GM23338 (cell line): ENCODE measurements at regions not wholly inside any gene's neighbourhood (a gene's known extent, or its start where the extent isn't known, plus 50 kb on each side); places are given as distances from the start of the nearest gene placed in this dataset. TPM values are rescaled to one million over a fixed set of nuclear protein-coding genes. Genes with fewer than 3 reads are reported as not detected.

Experiments used
- ATAC-seq: fragments of 200-7000 bp; cut with Tn5 transposase; 3 replicates; pipeline ENCODE4 v1.9.1; 2020
- DNase-seq: peaks from one replicate; pipeline ENCODE4 v3.0.0-alpha.2; 2015; ENCODE audit warnings: low spot score
- H2AFZ ChIP-seq: fragments of 200-600 bp; sonication (generic); 2 replicates; pipeline ENCODE4 v1.8.0; 2016; ENCODE audit warnings: antibody characterized with exemption, mild to moderate bottlenecking, moderate library complexity
- H3F3A ChIP-seq: fragments of 200-600 bp; sonication (generic); replicated peaks from 2 replicates; pipeline ENCODE4 v1.8.0; 2017; ENCODE audit warnings: antibody characterized with exemption, mixed run types, low read depth
- H3K27ac ChIP-seq: fragments of 200-600 bp; sonication (generic); 2 replicates; pipeline ENCODE4 v1.6.1; 2016; ENCODE audit warnings: low read depth
- H3K27me3 ChIP-seq: fragments of 200-600 bp; sonication (generic); 2 replicates; pipeline ENCODE4 v1.8.0; 2016; ENCODE audit warnings: mild to moderate bottlenecking, mixed run types, moderate library complexity; ENCODE audit not compliant: insufficient read depth
- H3K36me3 ChIP-seq: fragments of 200-600 bp; sonication (generic); 2 replicates; pipeline ENCODE4 v1.8.0; 2016; ENCODE audit warnings: mild to moderate bottlenecking; ENCODE audit not compliant: insufficient read depth
- H3K4me1 ChIP-seq: fragments of 200-600 bp; sonication (generic); 2 replicates; pipeline ENCODE4 v1.8.0; 2016; ENCODE audit warnings: mild to moderate bottlenecking, moderate library complexity; ENCODE audit not compliant: insufficient read depth
- H3K4me2 ChIP-seq: fragments of 200-600 bp; sonication (generic); 2 replicates; pipeline ENCODE4 v1.7.1; 2017; ENCODE audit warnings: mixed run types
- H3K4me3 ChIP-seq: fragments of 200-600 bp; sonication (generic); 2 replicates; pipeline ENCODE4 v1.6.1; 2016; ENCODE audit warnings: mixed run types
- H3K79me2 ChIP-seq: fragments of 200-600 bp; sonication (generic); replicated peaks from 2 replicates; pipeline ENCODE4 v1.8.0; 2017; ENCODE audit warnings: mild to moderate bottlenecking; ENCODE audit not compliant: insufficient read depth
- H3K9me2 ChIP-seq: fragments of 200-600 bp; sonication (generic); 2 replicates; pipeline ENCODE4 v1.8.0; 2017; ENCODE audit not compliant: insufficient read depth
- H4K20me1 ChIP-seq: fragments of 200-600 bp; sonication (generic); replicated peaks from 2 replicates; pipeline ENCODE4 v1.8.0; 2017; ENCODE audit warnings: mild to moderate bottlenecking; ENCODE audit not compliant: insufficient read depth
- H3K27ac Mint-ChIP-seq: 2 replicates; pipeline ENCODE4 v1.8.0; 2020; ENCODE audit warnings: inconsistent platforms, mild to moderate bottlenecking, moderate library complexity, mixed read lengths
- H3K27me3 Mint-ChIP-seq: 3 replicates; pipeline ENCODE4 v1.8.0; 2022; ENCODE audit warnings: low read depth, mild to moderate bottlenecking, moderate library complexity, mixed read lengths, inconsistent platforms; ENCODE audit not compliant: insufficient read depth, poor library complexity
- H3K36me3 Mint-ChIP-seq: 3 replicates; pipeline ENCODE4 v1.8.0; 2021; ENCODE audit warnings: low read depth, mild to moderate bottlenecking, inconsistent platforms, moderate library complexity, mixed read lengths
- H3K4me1 Mint-ChIP-seq: 3 replicates; pipeline ENCODE4 v1.8.0; 2020; ENCODE audit warnings: mild to moderate bottlenecking, inconsistent platforms, mixed read lengths
- H3K4me3 Mint-ChIP-seq: 3 replicates; pipeline ENCODE4 v1.8.0; 2021; ENCODE audit warnings: moderate library complexity, mild to moderate bottlenecking, inconsistent platforms, mixed read lengths
- H3K9me3 Mint-ChIP-seq: 3 replicates; pipeline ENCODE4 v1.8.0; 2020; ENCODE audit warnings: moderate library complexity, mild to moderate bottlenecking, inconsistent platforms, mixed read lengths
- CREB1 ChIP-seq: fragments of 250-450 bp; sonication (Bioruptor Pico); IDR thresholded peaks from 2 replicates; pipeline ENCODE4 v1.5.0; 2020; ENCODE audit warnings: low read depth, mild to moderate bottlenecking, moderate library complexity
- EZH2 ChIP-seq: fragments of 200-600 bp; sonication (generic); IDR thresholded peaks from one replicate; pipeline ENCODE4 v1.8.0; 2017; ENCODE audit warnings: antibody characterized with exemption, mild to moderate bottlenecking, low read depth; ENCODE audit not compliant: unreplicated experiment
- JUNB ChIP-seq: IDR thresholded peaks from one replicate; pipeline ENCODE4 v1.6.1; 2016; ENCODE audit warnings: antibody characterized with exemption; ENCODE audit not compliant: unreplicated experiment
- POLR2AphosphoS5 ChIP-seq: IDR thresholded peaks from 2 replicates; pipeline ENCODE4 v1.6.1; 2016; ENCODE audit warnings: antibody characterized with exemption, low read depth
- STAT1 ChIP-seq: IDR thresholded peaks from one replicate; pipeline ENCODE4 v1.6.1; 2016; ENCODE audit warnings: antibody characterized with exemption; ENCODE audit not compliant: unreplicated experiment
- small RNA-seq: library from RNA; depleted of rRNA; stranded (forward); fragments of <200 nt; gene quantifications from one replicate; pipeline ENCODE3, GENCODE V24; 2014; ENCODE audit warnings: low replicate concordance
- TF ChIP-seq, protein P1 (sequence below), 2 experiments: fragments of 200-600 bp in 1 of 2; sonication (generic) in 1 of 2; conservative IDR thresholded peaks; 2 replicates each; pipeline versions ENCODE4 v1.5.1 to v1.6.1; 2016 to 2017; ENCODE audit warnings: antibody characterized with exemption in 2 of 2, low read depth in 2 of 2, mild to moderate bottlenecking in 2 of 2, moderate library complexity in 1 of 2

DNA sequence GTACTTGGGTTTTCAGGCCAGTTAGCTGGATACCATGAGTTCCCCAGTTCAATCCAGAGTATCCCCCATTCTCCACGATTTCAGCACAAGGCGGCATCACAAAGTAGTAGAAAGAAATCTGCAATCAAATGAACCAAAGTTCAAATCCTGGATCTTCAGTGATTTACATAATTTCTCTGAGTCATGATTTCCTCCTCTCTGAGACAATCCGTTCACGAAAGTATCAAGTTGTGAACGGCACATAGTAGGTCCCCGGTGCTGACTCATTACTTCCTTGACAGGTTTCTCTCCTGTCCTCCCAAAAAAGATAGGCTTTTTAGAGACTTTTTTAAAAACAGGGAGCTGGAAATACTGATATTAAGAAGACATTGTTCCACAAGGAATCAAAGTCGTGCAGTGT, 69.1 kb upstream of the AKIP1 start:
- Histone ChIP-seq H3K36me3 (no peaks in the 10 kb centered on the region), H3K27ac (no peak overlapping the region), H3F3A (no peaks in the 10 kb centered on the region), H3K27me3 (no peaks in the 10 kb centered on the region), H4K20me1 (no peaks in the 10 kb centered on the region), H3K9me2 (peaks cover 11% of the 10 kb centered on the region; the same call in 1 of the 2 replicates), H3K4me1 (peaks cover 25% of the 10 kb centered on the region), H3K4me3 (no peak overlapping the region), H2AFZ (no peak overlapping the region), H3K4me2 (no peak overlapping the region), H3K79me2 (no peaks in the 10 kb centered on the region)
- Mint-ChIP-seq H3K4me1 (peaks cover 30% of the 10 kb centered on the region), H3K27me3 (peaks cover 11% of the 10 kb centered on the region), H3K4me3 (no peak overlapping the region), H3K36me3 (no peaks in the 10 kb centered on the region), H3K9me3 (no peaks in the 10 kb centered on the region), H3K27ac (no peak overlapping the region)
- no peak for ATAC-seq
- TF ChIP-seq CREB1 (no peak), EZH2 (no peak), JUNB (no peak)
- TF ChIP-seq, protein P1, sequence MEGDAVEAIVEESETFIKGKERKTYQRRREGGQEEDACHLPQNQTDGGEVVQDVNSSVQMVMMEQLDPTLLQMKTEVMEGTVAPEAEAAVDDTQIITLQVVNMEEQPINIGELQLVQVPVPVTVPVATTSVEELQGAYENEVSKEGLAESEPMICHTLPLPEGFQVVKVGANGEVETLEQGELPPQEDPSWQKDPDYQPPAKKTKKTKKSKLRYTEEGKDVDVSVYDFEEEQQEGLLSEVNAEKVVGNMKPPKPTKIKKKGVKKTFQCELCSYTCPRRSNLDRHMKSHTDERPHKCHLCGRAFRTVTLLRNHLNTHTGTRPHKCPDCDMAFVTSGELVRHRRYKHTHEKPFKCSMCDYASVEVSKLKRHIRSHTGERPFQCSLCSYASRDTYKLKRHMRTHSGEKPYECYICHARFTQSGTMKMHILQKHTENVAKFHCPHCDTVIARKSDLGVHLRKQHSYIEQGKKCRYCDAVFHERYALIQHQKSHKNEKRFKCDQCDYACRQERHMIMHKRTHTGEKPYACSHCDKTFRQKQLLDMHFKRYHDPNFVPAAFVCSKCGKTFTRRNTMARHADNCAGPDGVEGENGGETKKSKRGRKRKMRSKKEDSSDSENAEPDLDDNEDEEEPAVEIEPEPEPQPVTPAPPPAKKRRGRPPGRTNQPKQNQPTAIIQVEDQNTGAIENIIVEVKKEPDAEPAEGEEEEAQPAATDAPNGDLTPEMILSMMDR (conservative IDR thresholded peaks at IDR 0.05; ENCODE audit: low read depth in 2 of 2): no peak
- no peak for DNase-seq

DNA sequence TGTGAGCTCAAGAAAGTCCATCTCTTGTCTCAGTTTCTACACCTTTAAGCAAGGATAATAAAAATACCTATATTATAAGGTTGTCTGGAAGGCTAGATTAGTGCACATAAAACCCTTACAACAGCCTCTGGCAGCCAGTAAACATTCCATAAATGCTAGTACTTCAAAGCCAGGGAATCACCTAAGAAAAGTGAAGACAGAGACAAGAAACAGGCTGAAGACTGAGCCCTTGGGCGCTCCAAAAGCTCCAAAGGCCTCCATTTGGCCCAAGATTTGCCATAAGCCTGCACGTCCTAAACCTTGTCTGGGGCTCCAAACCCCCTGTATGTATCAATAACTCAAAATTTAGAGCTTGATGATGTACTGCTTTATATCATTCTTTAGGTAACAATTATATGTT, 52.2 kb upstream of the AKIP1 start:
- no peak overlapping the region for H3K27ac ChIP-seq

More for the DNA sequence above, 52.2 kb upstream of the AKIP1 start:
- no peak overlapping the region for H3K4me3 Mint-ChIP-seq
- no peak overlapping the region for H2AFZ ChIP-seq
- H3K4me1 ChIP-seq: peaks cover 5% of the 10 kb centered on the region
- ATAC-seq (no peak), DNase-seq (no peak)
- H3K9me3 Mint-ChIP-seq: no peaks in the 10 kb centered on the region
- no peaks in the 10 kb centered on the region for H3K9me2 ChIP-seq
- no peaks in the 10 kb centered on the region for H4K20me1 ChIP-seq
- no peak overlapping the region for H3K4me2 ChIP-seq
- no peaks in the 10 kb centered on the region for H3F3A ChIP-seq
- TF ChIP-seq STAT1 (no peak), POLR2AphosphoS5 (no peak)
- H3K27me3 Mint-ChIP-seq: peaks cover 6% of the 10 kb centered on the region
- H3K36me3 ChIP-seq: no peaks in the 10 kb centered on the region
- H3K36me3 Mint-ChIP-seq: no peaks in the 10 kb centered on the region
- H3K27ac Mint-ChIP-seq: no peak overlapping the region
- H3K27me3 ChIP-seq: no peaks in the 10 kb centered on the region
- peaks cover 7% of the 10 kb centered on the region for H3K79me2 ChIP-seq
- H3K4me1 Mint-ChIP-seq: peaks cover 21% of the 10 kb centered on the region
- no peak overlapping the region for H3K4me3 ChIP-seq

Small RNA genes in the stretch of these regions (small RNA-seq; reads per million reads assigned to genes)
- gene RNA5SP330: not detected
